ENCODE measurements at regions not wholly inside any gene's neighbourhood (a gene's known extent, or its start where the extent isn't known, plus 50 kb on each side); places are given as distances from the start of the nearest gene placed in this dataset.

DNA sequence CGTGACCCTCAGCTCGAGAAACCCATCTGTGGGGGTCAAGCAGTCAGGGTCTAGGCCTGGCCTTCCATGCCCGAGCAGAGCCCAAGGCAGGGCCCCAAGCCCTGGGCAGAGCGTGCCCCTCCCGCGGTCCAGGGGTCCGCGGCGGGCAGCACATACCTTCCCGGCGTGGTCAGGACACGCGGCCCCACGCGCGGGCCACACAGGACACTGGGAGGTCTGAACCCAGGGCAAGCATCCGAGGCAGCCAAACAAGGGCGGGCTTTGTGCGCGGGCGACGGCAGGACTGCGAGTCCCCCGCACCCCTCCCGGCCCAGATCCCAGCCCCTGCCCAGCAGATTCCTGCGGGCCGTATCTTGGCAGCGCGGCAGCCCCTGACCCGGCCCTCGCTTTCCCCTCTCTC, 61.6 kb upstream of the ACAN start (continued):
- TF ChIP-seq EZH2 (IDR thresholded peaks at IDR 0.05; ENCODE audit: low read depth, unreplicated experiment) (no peak), ZNF331 (CRISPR knock-in tag; IDR thresholded peaks at IDR 0.05; ENCODE audit: low read depth) (no peak)

- H3K4me2 ChIP-seq, result no peak overlapping the region
- no peaks in the 10 kb centered on the region for H3F3A ChIP-seq (replicated peaks; ENCODE audit: low read depth)
- H2AFZ ChIP-seq, result peak overlapping the region; percentile 94
- Mint-ChIP-seq H3K4me1 (peaks cover 8% of the 10 kb centered on the region), H3K27ac (no peak overlapping the region), H3K27me3 (ENCODE audit: insufficient read depth, low read depth, poor library complexity) (peaks cover 7% of the 10 kb centered on the region), H3K9me3 (no peaks in the 10 kb centered on the region), H3K4me3 (no peak overlapping the region), H3K36me3 (ENCODE audit: low read depth) (no peaks in the 10 kb centered on the region)
- no peaks in the 10 kb centered on the region for H4K20me1 ChIP-seq (replicated peaks; ENCODE audit: insufficient read depth)
- H3K4me3 ChIP-seq, result no peak overlapping the region
- no peak for DNase-seq (ENCODE audit: low spot score)
- H3K27me3 ChIP-seq (ENCODE audit: insufficient read depth), result no peaks in the 10 kb centered on the region
- H3K4me1 ChIP-seq (ENCODE audit: insufficient read depth), result no peaks in the 10 kb centered on the region
- no peaks in the 10 kb centered on the region for H3K9me2 ChIP-seq (ENCODE audit: insufficient read depth)
- no peak overlapping the region for H3K27ac ChIP-seq (ENCODE audit: low read depth)
- no peak for ATAC-seq
- H3K36me3 ChIP-seq (ENCODE audit: insufficient read depth), result no peaks in the 10 kb centered on the region
- no peaks in the 10 kb centered on the region for H3K79me2 ChIP-seq (replicated peaks; ENCODE audit: insufficient read depth)
- TF ChIP-seq CREB1 (CRISPR knock-in tag; IDR thresholded peaks at IDR 0.05; ENCODE audit: low read depth) (no peak), STAT1 (IDR thresholded peaks at IDR 0.05; ENCODE audit: unreplicated experiment) (no peak), EZH2phosphoT487 (IDR thresholded peaks at IDR 0.05; ENCODE audit: unreplicated experiment) (no peak), POLR2AphosphoS5 (IDR thresholded peaks at IDR 0.05; ENCODE audit: low read depth) (no peak), JUNB (IDR thresholded peaks at IDR 0.05; ENCODE audit: unreplicated experiment) (no peak), NANOG (IDR thresholded peaks at IDR 0.05; ENCODE audit: borderline replicate concordance) (no peak)
- TF ChIP-seq, protein P1, sequence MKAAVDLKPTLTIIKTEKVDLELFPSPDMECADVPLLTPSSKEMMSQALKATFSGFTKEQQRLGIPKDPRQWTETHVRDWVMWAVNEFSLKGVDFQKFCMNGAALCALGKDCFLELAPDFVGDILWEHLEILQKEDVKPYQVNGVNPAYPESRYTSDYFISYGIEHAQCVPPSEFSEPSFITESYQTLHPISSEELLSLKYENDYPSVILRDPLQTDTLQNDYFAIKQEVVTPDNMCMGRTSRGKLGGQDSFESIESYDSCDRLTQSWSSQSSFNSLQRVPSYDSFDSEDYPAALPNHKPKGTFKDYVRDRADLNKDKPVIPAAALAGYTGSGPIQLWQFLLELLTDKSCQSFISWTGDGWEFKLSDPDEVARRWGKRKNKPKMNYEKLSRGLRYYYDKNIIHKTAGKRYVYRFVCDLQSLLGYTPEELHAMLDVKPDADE (IDR thresholded peaks at IDR 0.05), result no peak
- TF ChIP-seq, protein P2, sequence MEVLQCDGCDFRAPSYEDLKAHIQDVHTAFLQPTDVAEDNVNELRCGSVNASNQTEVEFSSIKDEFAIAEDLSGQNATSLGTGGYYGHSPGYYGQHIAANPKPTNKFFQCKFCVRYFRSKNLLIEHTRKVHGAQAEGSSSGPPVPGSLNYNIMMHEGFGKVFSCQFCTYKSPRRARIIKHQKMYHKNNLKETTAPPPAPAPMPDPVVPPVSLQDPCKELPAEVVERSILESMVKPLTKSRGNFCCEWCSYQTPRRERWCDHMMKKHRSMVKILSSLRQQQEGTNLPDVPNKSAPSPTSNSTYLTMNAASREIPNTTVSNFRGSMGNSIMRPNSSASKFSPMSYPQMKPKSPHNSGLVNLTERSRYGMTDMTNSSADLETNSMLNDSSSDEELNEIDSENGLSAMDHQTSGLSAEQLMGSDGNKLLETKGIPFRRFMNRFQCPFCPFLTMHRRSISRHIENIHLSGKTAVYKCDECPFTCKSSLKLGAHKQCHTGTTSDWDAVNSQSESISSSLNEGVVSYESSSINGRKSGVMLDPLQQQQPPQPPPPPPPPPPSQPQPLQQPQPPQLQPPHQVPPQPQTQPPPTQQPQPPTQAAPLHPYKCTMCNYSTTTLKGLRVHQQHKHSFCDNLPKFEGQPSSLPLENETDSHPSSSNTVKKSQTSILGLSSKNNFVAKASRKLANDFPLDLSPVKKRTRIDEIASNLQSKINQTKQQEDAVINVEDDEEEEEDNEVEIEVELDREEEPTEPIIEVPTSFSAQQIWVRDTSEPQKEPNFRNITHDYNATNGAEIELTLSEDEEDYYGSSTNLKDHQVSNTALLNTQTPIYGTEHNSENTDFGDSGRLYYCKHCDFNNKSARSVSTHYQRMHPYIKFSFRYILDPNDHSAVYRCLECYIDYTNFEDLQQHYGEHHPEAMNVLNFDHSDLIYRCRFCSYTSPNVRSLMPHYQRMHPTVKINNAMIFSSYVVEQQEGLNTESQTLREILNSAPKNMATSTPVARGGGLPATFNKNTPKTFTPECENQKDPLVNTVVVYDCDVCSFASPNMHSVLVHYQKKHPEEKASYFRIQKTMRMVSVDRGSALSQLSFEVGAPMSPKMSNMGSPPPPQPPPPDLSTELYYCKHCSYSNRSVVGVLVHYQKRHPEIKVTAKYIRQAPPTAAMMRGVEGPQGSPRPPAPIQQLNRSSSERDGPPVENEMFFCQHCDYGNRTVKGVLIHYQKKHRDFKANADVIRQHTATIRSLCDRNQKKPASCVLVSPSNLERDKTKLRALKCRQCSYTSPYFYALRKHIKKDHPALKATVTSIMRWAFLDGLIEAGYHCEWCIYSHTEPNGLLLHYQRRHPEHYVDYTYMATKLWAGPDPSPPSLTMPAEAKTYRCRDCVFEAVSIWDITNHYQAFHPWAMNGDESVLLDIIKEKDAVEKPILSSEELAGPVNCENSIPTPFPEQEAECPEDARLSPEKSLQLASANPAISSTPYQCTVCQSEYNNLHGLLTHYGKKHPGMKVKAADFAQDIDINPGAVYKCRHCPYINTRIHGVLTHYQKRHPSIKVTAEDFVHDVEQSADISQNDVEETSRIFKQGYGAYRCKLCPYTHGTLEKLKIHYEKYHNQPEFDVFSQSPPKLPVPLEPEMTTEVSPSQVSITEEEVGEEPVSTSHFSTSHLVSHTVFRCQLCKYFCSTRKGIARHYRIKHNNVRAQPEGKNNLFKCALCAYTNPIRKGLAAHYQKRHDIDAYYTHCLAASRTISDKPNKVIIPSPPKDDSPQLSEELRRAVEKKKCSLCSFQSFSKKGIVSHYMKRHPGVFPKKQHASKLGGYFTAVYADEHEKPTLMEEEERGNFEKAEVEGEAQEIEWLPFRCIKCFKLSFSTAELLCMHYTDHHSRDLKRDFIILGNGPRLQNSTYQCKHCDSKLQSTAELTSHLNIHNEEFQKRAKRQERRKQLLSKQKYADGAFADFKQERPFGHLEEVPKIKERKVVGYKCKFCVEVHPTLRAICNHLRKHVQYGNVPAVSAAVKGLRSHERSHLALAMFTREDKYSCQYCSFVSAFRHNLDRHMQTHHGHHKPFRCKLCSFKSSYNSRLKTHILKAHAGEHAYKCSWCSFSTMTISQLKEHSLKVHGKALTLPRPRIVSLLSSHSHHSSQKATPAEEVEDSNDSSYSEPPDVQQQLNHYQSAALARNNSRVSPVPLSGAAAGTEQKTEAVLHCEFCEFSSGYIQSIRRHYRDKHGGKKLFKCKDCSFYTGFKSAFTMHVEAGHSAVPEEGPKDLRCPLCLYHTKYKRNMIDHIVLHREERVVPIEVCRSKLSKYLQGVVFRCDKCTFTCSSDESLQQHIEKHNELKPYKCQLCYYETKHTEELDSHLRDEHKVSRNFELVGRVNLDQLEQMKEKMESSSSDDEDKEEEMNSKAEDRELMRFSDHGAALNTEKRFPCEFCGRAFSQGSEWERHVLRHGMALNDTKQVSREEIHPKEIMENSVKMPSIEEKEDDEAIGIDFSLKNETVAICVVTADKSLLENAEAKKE (CRISPR knock-in tag; IDR thresholded peaks at IDR 0.05), result no peak
Measured at GRCh38 chr15:88742161-88742560, 61.1 kb upstream of the ACAN start.

Measured in GM23338 (cell line).